ENCODE measurements at regions not wholly inside any gene's neighbourhood (a gene's known extent, or its start where the extent isn't known, plus 50 kb on each side); places are given as distances from the start of the nearest gene placed in this dataset.

DNA sequence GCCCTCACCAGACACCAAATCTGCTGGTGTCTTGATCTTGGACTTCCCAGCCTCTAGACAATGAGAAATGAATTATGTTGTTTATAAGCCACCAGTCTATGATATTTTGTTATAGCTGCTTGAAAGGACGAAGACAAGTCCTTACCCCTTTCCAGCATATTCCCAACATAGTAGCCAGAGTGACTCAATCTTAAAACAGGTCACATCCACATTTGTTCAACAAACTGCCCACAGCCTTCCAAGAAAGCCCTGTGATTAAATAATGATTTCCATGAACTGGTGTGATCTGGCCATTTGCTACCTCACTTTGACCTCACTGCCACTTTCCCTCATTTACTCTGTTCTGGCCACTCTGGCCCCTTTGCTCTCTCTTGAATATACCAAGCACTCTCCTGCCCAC is 193.7 kb upstream of the CFAP20DC start:
- TF ChIP-seq JUNB (IDR thresholded peaks at IDR 0.05; ENCODE audit: unreplicated experiment) (no peak), POLR2AphosphoS5 (IDR thresholded peaks at IDR 0.05; ENCODE audit: low read depth) (no peak), EZH2 (IDR thresholded peaks at IDR 0.05; ENCODE audit: low read depth, unreplicated experiment) (no peak), CREB1 (CRISPR knock-in tag; IDR thresholded peaks at IDR 0.05; ENCODE audit: low read depth) (no peak), EZH2phosphoT487 (IDR thresholded peaks at IDR 0.05; ENCODE audit: unreplicated experiment) (no peak)
- TF ChIP-seq, protein P1, sequence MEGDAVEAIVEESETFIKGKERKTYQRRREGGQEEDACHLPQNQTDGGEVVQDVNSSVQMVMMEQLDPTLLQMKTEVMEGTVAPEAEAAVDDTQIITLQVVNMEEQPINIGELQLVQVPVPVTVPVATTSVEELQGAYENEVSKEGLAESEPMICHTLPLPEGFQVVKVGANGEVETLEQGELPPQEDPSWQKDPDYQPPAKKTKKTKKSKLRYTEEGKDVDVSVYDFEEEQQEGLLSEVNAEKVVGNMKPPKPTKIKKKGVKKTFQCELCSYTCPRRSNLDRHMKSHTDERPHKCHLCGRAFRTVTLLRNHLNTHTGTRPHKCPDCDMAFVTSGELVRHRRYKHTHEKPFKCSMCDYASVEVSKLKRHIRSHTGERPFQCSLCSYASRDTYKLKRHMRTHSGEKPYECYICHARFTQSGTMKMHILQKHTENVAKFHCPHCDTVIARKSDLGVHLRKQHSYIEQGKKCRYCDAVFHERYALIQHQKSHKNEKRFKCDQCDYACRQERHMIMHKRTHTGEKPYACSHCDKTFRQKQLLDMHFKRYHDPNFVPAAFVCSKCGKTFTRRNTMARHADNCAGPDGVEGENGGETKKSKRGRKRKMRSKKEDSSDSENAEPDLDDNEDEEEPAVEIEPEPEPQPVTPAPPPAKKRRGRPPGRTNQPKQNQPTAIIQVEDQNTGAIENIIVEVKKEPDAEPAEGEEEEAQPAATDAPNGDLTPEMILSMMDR (conservative IDR thresholded peaks at IDR 0.05; ENCODE audit: low read depth in 2 of 2), result no peak
- TF ChIP-seq, protein P2, sequence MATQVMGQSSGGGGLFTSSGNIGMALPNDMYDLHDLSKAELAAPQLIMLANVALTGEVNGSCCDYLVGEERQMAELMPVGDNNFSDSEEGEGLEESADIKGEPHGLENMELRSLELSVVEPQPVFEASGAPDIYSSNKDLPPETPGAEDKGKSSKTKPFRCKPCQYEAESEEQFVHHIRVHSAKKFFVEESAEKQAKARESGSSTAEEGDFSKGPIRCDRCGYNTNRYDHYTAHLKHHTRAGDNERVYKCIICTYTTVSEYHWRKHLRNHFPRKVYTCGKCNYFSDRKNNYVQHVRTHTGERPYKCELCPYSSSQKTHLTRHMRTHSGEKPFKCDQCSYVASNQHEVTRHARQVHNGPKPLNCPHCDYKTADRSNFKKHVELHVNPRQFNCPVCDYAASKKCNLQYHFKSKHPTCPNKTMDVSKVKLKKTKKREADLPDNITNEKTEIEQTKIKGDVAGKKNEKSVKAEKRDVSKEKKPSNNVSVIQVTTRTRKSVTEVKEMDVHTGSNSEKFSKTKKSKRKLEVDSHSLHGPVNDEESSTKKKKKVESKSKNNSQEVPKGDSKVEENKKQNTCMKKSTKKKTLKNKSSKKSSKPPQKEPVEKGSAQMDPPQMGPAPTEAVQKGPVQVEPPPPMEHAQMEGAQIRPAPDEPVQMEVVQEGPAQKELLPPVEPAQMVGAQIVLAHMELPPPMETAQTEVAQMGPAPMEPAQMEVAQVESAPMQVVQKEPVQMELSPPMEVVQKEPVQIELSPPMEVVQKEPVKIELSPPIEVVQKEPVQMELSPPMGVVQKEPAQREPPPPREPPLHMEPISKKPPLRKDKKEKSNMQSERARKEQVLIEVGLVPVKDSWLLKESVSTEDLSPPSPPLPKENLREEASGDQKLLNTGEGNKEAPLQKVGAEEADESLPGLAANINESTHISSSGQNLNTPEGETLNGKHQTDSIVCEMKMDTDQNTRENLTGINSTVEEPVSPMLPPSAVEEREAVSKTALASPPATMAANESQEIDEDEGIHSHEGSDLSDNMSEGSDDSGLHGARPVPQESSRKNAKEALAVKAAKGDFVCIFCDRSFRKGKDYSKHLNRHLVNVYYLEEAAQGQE (IDR thresholded peaks at IDR 0.05; ENCODE audit: unreplicated experiment), result no peak
- TF ChIP-seq, protein P3, sequence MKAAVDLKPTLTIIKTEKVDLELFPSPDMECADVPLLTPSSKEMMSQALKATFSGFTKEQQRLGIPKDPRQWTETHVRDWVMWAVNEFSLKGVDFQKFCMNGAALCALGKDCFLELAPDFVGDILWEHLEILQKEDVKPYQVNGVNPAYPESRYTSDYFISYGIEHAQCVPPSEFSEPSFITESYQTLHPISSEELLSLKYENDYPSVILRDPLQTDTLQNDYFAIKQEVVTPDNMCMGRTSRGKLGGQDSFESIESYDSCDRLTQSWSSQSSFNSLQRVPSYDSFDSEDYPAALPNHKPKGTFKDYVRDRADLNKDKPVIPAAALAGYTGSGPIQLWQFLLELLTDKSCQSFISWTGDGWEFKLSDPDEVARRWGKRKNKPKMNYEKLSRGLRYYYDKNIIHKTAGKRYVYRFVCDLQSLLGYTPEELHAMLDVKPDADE (IDR thresholded peaks at IDR 0.05), result no peak
